ENCODE measurements at regions not wholly inside any gene's neighbourhood (a gene's known extent, or its start where the extent isn't known, plus 50 kb on each side); places are given as distances from the start of the nearest gene placed in this dataset.

DNA sequence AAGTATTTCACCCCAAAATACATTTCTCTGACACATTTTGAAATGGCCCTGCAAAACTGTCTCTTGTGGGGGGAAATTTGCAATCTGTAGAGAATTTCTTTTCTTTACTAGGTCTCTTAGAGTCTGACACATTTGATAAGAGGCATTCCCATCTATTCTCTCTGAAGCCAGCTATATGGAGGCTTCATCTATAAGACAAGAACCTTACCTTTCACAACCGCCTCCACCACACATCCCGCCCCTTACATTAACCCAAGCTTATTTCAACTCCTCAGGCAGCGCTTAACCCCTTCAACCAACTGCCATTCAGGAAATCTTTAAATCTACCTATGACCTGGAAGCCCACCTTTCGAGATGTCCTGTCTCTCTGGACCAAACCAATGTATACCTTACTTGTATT is 829.5 kb downstream of the TLE4 start:
- TF ChIP-seq, protein P1, sequence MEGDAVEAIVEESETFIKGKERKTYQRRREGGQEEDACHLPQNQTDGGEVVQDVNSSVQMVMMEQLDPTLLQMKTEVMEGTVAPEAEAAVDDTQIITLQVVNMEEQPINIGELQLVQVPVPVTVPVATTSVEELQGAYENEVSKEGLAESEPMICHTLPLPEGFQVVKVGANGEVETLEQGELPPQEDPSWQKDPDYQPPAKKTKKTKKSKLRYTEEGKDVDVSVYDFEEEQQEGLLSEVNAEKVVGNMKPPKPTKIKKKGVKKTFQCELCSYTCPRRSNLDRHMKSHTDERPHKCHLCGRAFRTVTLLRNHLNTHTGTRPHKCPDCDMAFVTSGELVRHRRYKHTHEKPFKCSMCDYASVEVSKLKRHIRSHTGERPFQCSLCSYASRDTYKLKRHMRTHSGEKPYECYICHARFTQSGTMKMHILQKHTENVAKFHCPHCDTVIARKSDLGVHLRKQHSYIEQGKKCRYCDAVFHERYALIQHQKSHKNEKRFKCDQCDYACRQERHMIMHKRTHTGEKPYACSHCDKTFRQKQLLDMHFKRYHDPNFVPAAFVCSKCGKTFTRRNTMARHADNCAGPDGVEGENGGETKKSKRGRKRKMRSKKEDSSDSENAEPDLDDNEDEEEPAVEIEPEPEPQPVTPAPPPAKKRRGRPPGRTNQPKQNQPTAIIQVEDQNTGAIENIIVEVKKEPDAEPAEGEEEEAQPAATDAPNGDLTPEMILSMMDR (IDR thresholded peaks at IDR 0.05 in 2 of 3, conservative IDR thresholded peaks at IDR 0.05 in 1 of 3; ENCODE audit: control insufficient read depth in 2 of 3, extremely low read depth in 1 of 3, insufficient read depth in 1 of 3, low read depth in 3 of 3, low read length in 3 of 3), result no peak
- TF ChIP-seq CREM (IDR thresholded peaks at IDR 0.05; ENCODE audit: low read depth), result no peak
- TF ChIP-seq, protein P2, sequence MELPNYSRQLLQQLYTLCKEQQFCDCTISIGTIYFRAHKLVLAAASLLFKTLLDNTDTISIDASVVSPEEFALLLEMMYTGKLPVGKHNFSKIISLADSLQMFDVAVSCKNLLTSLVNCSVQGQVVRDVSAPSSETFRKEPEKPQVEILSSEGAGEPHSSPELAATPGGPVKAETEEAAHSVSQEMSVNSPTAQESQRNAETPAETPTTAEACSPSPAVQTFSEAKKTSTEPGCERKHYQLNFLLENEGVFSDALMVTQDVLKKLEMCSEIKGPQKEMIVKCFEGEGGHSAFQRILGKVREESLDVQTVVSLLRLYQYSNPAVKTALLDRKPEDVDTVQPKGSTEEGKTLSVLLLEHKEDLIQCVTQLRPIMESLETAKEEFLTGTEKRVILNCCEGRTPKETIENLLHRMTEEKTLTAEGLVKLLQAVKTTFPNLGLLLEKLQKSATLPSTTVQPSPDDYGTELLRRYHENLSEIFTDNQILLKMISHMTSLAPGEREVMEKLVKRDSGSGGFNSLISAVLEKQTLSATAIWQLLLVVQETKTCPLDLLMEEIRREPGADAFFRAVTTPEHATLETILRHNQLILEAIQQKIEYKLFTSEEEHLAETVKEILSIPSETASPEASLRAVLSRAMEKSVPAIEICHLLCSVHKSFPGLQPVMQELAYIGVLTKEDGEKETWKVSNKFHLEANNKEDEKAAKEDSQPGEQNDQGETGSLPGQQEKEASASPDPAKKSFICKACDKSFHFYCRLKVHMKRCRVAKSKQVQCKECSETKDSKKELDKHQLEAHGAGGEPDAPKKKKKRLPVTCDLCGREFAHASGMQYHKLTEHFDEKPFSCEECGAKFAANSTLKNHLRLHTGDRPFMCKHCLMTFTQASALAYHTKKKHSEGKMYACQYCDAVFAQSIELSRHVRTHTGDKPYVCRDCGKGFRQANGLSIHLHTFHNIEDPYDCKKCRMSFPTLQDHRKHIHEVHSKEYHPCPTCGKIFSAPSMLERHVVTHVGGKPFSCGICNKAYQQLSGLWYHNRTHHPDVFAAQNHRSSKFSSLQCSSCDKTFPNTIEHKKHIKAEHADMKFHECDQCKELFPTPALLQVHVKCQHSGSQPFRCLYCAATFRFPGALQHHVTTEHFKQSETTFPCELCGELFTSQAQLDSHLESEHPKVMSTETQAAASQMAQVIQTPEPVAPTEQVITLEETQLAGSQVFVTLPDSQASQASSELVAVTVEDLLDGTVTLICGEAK (IDR thresholded peaks at IDR 0.05; ENCODE audit: borderline replicate concordance), result no peak
- no peak for TF ChIP-seq CHD2 (IDR thresholded peaks at IDR 0.05; ENCODE audit: borderline replicate concordance, low read depth, low read length)
- no peak for TF ChIP-seq EZH2 (IDR thresholded peaks at IDR 0.05; ENCODE audit: borderline replicate concordance, control insufficient read depth, low read depth, low read length)

All from GM12878 (cell line).